ENCODE measurements at regions not wholly inside any gene's neighbourhood (a gene's known extent, or its start where the extent isn't known, plus 50 kb on each side); places are given as distances from the start of the nearest gene placed in this dataset.

- TF ChIP-seq, protein P1, sequence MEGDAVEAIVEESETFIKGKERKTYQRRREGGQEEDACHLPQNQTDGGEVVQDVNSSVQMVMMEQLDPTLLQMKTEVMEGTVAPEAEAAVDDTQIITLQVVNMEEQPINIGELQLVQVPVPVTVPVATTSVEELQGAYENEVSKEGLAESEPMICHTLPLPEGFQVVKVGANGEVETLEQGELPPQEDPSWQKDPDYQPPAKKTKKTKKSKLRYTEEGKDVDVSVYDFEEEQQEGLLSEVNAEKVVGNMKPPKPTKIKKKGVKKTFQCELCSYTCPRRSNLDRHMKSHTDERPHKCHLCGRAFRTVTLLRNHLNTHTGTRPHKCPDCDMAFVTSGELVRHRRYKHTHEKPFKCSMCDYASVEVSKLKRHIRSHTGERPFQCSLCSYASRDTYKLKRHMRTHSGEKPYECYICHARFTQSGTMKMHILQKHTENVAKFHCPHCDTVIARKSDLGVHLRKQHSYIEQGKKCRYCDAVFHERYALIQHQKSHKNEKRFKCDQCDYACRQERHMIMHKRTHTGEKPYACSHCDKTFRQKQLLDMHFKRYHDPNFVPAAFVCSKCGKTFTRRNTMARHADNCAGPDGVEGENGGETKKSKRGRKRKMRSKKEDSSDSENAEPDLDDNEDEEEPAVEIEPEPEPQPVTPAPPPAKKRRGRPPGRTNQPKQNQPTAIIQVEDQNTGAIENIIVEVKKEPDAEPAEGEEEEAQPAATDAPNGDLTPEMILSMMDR (IDR thresholded peaks at IDR 0.05; ENCODE audit: poor library complexity): no peak
- TF ChIP-seq EZH2 (IDR thresholded peaks at IDR 0.05; ENCODE audit: borderline replicate concordance) (no peak), EZH2phosphoT487 (IDR thresholded peaks at IDR 0.05; ENCODE audit: low read depth, severe bottlenecking, unreplicated experiment) (no peak)
Measured at GRCh38 chr5:86536396-86536795, 81.3 kb upstream of the COX7C start.
